Forelimb muscle (tissue), 1 donor: ENCODE measurements at regions not wholly inside any gene's neighbourhood (a gene's known extent, or its start where the extent isn't known, plus 50 kb on each side); places are given as distances from the start of the nearest gene placed in this dataset.

Experiments used
- DNase-seq: peaks from one replicate; pipeline ENCODE4 v3.0.0-alpha.2; 2013; ENCODE audit warnings: low read depth

- DNase-seq = no peak
Observed at GRCh38 chr17:13302983-13303382, 285.2 kb upstream of the ELAC2 start.

- DNase-seq = no peak
Observed at GRCh38 chr17:13302419-13302818, 284.6 kb upstream of the ELAC2 start.

GRCh38 chr17:13297183-13297582 is 279.4 kb upstream of the ELAC2 start:
- DNase-seq = peak; percentile 19

DNA sequence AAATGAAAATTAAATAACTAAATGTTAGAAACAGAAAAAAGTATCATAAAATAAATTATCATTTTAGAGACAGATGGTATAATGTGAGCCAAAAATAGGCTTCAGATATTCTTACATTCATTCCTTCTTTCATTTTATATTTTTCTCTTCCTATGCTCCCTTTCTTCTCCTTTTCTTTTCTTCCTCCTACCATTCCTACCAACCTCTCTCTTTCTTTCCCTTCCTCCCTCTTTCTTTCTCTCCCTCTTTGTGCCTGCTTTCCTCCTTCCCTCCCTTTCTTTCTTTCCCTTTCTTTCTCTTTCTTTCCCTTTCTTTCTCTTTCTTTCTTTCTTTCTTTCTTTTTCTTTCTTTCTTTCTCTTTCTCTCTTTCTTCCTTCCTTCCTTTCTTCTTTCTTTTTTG is 275.6 kb upstream of the ELAC2 start:
- DNase-seq = no peak

- DNase-seq = peak; percentile 22
Observed at GRCh38 chr17:13292291-13292690, 274.5 kb upstream of the ELAC2 start.

- DNase-seq = no peak
Observed at GRCh38 chr17:13288248-13288647, 270.4 kb upstream of the ELAC2 start.

- no peak for DNase-seq
Observed at GRCh38 chr17:13287226-13287625, 269.4 kb upstream of the ELAC2 start.

GRCh38 chr17:13283606-13284005 is 265.8 kb upstream of the ELAC2 start:
- DNase-seq = no peak

- no peak for DNase-seq
Observed at GRCh38 chr17:13281626-13282025, 263.8 kb upstream of the ELAC2 start.

- DNase-seq = no peak
Observed at GRCh38 chr17:13273806-13274205, 256.0 kb upstream of the ELAC2 start.

DNA sequence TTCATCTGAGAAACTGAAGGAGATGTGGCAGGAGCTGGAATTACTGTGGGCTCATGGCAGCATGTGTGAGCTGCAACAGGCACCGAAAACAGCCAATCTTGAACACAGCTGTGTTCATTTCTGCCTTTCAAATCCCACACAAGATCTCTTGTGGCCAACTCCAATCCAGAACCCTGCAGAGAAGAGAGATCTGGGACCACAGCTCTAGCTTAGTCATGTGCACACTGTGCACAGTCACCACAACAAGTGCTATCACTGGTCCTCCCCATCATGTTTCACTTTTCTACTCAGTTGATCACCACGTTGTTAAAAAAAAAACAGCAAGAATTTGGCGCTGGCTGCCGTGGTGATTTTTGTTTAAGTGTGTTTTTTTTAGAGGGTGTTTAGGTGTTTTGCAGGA is 254.5 kb upstream of the ELAC2 start:
- DNase-seq = no peak

DNA sequence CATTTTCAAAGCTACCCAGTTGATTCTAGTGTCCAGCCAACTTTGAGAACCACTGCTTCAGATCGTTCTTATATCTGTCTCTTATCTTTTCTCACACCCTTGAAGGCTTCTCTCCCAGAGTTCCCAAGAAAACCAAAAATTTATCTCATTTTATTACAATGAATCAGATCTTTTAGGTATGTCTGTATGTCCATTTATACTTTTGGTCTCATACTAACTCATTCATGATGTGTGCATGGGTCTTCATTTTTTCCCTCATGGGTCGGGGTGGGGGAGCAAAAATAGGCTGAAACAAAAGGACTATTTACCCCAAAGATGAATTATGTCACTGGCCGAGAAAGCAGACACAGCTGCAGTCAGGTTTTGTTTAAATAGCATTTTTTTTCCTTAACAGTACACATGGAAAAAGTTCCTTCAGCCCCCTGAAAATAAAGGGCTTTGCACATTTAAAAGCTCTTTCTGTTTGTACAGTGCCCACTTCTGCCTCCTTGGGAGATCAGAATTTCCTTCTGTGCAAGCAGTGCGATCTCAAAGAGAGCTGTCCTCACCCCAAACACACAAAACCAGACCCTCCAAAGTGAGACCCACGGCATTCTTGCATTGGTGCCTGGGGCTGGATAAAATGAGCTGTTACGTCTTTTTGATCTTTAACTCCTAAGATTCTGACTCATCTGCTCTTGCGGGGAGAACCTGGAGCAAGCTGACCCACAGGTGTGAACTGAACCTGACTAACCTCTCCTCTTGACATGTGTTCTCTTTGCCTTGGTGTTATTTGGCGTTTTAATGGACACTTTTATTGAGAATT is 251.2 kb upstream of the ELAC2 start:
- DNase-seq = no peak

- DNase-seq = no peak
Observed at GRCh38 chr17:13266606-13267005, 248.8 kb upstream of the ELAC2 start.

DNA sequence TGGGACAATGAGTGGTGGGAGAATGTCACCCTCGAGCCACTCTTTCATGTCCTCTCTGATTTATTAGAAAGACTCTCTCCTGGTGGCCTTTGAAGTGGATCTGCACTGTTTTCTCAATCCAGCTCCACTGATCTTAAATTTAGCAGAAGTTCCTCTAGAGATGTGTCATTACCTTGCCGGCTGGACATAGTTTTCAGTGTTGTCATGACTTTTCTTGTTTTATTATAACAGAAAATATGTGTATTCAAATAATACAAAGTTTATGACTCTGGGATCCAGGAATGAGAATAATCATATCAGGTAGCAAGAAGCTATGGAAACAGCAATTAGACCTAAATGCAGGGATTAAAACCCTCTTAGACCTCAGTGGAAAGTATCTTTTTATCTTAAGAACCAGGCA is 247.5 kb upstream of the ELAC2 start:
- DNase-seq = no peak

GRCh38 chr17:13263746-13264145 is 245.9 kb upstream of the ELAC2 start:
- no peak for DNase-seq

DNA sequence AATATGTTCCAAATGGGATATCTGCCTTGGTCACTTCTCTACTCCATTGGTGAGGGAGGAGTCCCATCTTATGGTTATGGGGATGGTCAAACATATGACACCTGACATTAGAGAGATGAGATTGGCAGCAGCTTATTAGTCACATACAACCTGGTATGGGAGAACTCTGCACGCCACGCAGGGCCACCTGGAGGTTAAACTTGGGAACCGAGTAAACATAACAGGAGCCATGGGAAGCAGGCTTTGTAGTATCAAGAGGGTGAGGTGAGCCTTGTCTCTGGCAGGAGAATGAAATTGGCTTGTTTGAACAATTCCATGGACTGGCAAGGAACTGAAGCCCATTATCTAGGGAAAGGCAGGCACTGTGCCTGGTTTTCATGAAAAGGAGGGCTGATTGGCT is 238.7 kb upstream of the ELAC2 start:
- DNase-seq = no peak

DNA sequence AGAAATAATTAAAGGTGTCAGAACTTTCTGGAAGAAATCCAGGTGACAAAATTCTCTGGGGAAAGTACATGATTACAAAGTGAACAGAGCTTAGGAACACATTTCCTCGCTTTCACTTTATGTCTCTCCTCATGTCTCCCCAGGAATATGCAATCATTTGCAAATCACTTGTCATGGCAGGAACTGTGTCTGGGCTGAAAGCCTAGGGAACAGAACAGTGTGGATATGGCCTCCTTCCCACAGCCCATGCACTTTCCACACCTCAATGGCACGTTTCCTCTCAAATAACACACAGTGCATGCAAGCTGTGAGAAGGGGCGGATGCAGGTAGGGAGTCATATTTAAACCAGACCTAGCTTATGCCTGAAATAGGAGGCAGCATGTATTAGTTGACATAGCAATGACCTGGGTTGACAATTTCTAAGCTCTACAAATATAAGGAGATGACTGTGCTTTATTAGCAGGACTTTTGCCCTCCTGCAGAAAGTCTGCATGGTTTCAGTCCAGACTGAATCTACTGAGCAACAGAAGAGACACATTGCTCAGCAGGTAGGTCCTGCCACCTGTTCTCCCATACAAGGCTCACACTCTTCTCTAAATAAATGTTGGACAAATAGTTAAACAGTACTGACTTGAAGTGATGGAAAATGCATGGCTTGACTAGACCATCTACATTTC is 236.0 kb upstream of the ELAC2 start:
- no peak for DNase-seq

GRCh38 chr17:13244513-13244912 is 226.7 kb upstream of the ELAC2 start:
- DNase-seq = peak; percentile 60

DNA sequence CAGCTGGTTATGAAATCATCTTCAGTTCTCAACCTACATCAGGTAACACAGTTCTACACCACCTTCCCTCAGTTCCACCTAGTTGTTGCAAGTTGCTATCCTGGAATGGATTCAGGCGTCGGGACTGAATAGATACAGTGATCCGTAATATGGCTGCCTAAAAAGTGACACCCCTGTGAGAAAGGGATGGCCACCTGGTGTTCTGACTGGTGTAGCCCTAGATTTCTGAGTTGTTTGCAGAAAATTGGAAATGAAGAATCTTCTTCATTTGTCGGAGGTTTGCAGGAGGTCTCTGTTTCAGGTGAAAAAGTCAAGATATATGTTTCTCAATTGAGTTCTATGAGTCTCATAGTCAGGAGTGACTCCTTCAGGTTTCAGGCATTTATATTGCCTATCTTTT is 225.8 kb upstream of the ELAC2 start:
- DNase-seq = no peak

- peak; percentile 24 for DNase-seq
Observed at GRCh38 chr17:13240851-13241250, 223.0 kb upstream of the ELAC2 start.

DNA sequence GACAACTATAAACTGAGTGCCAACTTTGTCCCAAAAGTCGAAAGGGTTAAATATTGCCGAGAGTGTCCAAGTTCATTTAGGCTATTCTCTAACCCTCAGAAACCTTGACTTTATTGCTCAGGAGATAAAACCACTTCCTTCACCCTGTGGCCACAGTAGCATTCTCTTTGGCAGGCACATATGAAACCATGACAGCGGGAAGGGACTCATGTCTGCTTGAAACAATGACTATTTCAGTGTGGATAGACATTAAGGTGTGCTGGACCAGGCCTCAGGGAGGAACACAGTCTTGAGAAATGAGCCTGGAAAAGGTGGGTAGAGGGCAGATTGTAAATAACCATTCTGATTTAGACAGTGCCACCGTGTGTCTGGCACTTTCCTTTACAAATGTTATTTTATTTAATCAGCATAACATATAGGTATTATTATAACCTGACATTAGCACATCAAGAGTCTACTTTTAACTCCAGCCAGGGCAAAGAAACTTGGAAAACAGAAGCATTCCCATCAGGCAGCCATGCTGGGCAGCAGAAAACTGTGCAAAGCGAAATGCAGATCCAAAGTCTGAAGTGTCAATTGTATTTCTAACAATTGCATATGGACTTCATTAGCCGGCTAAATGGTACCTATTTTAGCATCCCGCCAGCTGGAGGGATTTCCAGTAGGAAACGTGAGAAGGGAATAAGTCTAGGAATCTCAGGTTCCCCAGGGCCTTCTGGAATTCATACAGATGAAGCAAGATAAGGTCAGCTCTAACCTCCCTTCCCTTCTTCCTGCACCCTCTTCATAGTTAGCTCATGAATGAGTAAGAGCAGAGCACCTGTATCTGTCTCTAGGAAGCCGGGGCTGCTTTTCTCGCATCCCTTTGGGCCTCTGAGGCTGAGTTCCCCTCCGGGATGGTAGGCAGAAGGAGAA is 212.8 kb upstream of the ELAC2 start:
- no peak for DNase-seq

DNA sequence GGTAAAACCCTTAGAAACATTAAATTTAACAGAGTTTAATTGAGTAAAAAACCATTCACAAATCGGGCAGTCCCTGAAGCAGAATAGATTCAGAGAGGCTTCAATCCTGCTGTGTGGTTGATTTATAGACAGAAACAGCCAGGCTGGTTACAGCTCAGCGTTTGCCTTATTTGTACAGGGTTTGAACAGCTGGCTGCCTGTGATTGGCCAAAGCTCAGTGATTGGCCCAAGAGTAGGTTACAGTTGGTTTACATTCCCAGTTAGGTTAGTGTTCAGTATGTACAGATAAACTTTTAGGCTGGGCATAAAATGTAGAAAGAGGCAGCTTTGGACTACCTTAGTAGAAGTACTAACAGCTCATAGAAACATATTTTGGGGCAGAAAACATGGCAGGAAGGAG is 210.4 kb upstream of the ELAC2 start:
- no peak for DNase-seq
